HG03460 (cell line): ENCODE measurements at regions not wholly inside any gene's neighbourhood (a gene's known extent, or its start where the extent isn't known, plus 50 kb on each side); places are given as distances from the start of the nearest gene placed in this dataset.

ENCODE experiments used
- ATAC-seq: cut with Tn5 transposase; IDR thresholded peaks from one replicate; pipeline ENCODE4 v1.9.1; 2021; ENCODE audit not compliant: unreplicated experiment

GRCh38 chr6:10307028-10307427 lies 107.8 kb downstream of the TFAP2A start:
- ATAC-seq, result no peak

GRCh38 chr6:10305790-10306415 lies 109.0 kb downstream of the TFAP2A start:
- no peak for ATAC-seq

- no peak for ATAC-seq
Observed at GRCh38 chr6:10303608-10304506, 111.0 kb downstream of the TFAP2A start.

DNA sequence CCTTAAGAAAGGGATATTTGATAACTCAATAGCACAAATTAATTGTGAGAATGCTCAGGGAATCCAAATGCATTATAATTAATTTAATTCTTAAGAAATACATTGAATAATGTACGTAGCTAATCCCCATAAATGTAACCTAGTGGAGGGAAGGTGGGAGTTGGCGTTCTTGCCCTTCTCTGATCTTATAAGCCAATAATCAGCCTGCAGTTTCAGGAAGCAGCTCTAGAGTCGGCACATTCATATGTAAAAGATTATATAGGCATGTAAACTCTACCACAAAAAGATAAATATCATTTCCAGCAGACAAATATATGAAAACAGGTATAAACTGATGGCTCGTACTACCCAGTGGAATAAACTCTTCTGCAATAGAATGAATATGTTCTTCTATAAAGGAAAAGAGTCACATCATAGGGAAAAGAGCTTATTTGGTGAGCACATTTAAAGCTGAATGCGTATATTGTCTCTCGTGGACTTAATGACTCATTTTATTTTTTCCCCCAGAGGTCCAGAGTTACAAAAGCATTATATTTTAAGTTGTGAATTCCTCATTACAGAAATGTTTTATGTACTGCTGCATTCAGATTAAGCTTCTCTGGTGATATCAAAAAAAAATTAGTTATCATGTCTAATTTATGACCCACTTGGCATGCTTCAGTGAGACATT lies 112.2 kb downstream of the TFAP2A start:
- no peak for ATAC-seq

GRCh38 chr6:10300071-10300470 lies 114.8 kb downstream of the TFAP2A start:
- no peak for ATAC-seq

GRCh38 chr6:10297832-10298231 lies 117.0 kb downstream of the TFAP2A start:
- no peak for ATAC-seq

DNA sequence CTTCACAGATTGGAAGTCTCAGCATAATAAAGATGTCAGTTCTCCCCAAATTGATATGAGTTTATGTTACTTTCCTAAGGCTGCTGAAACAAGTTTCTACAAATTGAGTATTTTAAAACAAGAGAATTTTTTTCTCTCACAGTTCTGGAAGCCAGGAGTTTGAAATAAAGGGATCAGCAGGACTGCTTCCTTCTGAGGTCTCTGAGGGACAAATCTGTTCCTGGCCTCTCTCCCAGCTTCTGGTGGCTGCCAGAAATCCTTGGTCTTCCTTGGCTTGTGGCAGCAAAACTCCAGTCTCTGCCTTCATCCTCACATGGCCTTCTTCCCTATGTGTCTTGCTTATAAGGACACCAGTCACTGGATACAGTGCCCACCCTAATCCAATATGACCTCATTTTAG lies 136.1 kb downstream of the TFAP2A start:
- no peak for ATAC-seq

DNA sequence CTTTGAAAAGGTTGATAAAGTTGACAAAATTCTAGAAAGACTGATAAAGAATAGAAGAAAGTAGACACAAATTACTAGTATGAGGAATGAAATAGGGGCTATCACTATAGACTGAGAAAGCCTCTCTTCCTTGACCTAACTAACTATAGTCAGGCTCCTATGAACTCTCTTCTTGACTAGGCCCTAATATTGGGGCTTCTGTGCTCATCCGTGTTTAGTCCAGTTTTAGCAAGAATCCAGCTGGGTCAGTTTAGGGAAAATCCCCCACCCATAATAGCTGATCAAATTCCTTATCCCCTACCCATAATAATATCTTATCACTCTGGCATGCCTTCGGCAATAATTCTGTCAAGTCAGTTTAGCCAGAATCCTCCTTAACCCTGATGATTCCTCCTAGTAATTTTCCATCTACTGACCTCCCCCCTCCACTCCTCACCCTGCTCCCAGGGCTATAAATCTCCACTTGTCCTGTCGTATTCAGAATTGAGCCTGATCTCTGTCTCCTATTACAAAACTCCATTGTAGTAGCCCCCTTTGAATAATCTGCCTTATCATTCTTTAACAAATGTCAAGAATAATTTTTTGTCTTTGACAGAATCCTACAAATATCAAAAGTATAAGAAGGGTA lies 138.1 kb downstream of the TFAP2A start:
- no peak for ATAC-seq

DNA sequence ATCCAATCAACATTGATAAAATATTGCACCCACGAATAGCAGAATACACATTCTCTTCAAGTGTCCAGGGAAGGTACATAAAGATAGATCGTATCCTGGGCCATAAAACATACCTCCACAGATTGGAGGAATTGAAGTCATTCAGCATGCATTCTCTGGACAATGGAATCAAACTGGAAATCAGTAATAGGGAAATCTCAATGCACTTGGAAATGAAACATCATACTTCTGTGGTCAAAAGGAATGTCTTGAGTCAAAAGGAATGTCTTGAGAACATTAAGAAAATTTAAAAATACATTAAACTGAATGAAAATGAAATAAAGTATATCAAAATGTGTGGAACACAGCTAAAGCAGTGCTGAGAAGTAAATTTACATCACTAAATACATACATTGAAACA lies 138.8 kb downstream of the TFAP2A start:
- ATAC-seq, result no peak

DNA sequence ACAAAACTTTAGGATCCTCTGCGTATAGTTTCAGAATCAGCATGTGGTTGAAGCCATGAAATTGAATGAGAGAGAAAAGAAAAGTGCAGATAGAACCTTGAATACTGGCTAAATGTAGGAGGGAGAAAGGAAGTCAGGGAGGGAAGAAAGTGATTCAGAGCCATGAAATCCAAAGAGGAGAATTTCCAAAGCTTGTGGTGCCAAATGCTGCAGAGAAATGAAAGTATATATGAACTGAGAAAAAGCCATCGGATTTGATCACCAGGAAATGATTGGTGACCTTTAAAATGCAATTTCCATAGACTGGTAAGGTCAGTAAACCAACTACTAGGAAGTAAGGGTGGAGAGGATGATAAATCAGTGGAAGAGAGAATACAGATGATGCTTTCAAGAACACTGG lies 142.3 kb downstream of the TFAP2A start:
- no peak for ATAC-seq

GRCh38 chr6:10271982-10272381 lies 142.9 kb downstream of the TFAP2A start:
- ATAC-seq, result no peak

GRCh38 chr6:10269814-10270472 lies 144.9 kb downstream of the TFAP2A start:
- ATAC-seq, result no peak

DNA sequence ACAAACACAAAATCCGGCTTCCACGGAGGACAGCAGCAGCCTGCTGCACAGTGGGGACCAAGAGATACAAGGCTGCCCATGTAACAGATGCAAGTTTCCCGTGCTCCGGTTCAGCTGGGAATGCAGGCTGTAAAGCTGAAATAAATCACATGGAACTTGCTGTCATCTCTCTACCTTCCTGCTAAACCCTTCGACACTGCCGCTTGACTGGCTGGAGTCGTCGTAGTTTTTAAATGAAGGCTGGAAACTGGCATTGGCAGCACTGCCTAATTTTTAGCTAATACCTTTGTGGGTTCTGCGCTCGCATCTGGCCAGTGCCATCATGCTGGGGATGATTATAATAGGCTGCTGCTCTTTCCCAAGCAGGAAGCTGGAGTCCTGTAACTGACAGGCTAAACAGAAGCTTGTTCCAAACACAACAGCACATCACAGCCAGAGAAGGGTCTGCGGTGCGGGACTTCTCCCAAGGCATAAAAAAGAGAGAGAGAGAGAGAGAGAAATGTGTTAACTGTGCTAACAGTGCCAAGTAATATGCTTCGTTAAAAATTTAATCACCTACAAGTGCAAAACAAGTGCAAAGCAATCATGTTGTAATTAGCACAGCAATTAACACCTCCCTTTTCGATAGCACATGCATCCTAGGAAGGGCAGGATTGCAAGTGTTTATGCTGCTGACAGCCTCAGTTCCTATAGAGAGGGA lies 146.1 kb downstream of the TFAP2A start:
- ATAC-seq, result no peak

DNA sequence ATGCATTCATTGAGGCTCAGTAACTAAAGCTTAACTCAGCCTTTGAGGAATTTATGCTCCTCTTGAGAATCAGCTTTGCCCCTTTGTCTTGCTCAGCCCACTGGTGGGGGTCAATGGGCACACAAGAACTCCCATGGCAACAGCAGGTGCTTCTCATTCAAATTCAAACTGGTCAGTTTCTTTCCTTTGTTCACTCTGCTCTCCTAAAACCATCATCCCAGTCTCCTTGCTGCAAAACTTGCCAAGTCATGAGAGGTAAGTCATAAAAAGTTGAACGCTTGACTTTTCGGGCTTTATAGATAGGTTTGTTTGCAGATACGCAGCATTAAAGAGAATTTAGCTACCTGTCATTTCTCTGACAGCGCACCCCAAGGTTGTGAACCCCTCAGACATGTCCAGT lies 146.8 kb downstream of the TFAP2A start:
- no peak for ATAC-seq

GRCh38 chr6:10266462-10266861 lies 148.4 kb downstream of the TFAP2A start:
- ATAC-seq, result no peak

DNA sequence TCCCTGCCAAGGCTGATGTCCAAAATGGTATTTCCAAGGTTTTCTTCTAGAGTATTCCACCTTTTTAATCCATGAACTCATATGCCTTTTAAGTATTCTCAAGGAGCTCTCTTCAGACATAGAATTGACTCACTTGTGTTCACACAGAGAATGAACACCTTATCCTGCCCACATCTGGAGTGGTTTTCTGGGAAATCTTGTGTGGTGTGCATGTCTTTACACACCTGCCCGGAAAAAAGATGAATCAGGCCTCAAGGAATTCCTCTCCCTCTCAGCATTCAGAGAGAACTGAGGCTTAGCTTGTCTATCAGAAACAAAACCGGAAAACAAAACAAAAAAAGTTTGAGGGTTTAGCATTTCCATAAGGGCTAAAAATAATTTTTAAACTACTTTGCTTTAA lies 148.8 kb downstream of the TFAP2A start:
- no peak for ATAC-seq

GRCh38 chr6:10262505-10262904 lies 152.4 kb downstream of the TFAP2A start:
- ATAC-seq, result no peak

DNA sequence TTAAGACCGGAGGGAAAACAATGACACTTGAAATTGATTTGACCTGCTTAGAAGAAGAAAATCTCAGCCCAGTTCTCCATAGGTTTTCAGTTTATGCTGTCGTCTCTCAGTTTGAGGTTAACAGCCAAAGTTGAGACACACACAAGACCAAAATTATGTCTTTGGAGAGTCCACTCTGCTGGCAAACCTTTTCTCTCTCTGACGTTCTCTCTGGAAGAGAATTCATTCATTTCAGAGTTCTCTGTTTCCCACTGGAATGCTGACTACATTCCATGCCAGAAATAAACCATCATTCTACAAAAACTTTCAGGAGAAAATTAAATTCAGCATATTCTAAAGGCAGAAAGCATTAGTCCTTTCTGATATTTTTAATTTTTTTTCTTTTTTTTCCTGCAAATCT lies 155.2 kb downstream of the TFAP2A start:
- no peak for ATAC-seq

GRCh38 chr6:10258341-10258740 lies 156.5 kb downstream of the TFAP2A start:
- ATAC-seq, result no peak

DNA sequence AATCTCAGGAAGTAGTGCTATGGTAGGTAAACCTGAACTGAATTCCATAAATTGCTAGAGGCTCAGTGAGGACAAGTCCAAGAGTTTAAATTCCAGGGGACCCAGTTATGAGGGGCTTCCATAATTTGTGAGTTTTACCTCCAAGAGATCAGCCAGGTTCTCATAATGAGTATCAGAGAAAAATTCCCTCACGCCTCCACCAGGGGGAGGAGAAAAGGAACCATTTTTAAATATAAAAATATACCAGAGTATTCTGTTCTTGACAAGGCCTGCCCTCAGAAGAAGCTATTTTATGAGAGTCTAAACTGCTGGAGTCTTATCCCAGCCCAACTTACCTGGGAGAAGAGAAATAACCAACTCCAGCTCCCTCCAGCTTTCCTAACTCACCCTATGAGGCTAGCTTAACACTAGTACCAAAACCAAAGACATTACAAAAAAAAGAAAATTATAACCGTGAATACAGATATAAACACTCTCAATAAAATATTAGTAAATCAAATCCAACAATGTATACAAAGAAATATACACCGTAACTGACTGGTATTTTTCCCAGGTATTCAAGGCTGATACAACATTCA lies 158.7 kb downstream of the TFAP2A start:
- ATAC-seq, result no peak
